ENCODE measurements at regions not wholly inside any gene's neighbourhood (a gene's known extent, or its start where the extent isn't known, plus 50 kb on each side); places are given as distances from the start of the nearest gene placed in this dataset.

DNA sequence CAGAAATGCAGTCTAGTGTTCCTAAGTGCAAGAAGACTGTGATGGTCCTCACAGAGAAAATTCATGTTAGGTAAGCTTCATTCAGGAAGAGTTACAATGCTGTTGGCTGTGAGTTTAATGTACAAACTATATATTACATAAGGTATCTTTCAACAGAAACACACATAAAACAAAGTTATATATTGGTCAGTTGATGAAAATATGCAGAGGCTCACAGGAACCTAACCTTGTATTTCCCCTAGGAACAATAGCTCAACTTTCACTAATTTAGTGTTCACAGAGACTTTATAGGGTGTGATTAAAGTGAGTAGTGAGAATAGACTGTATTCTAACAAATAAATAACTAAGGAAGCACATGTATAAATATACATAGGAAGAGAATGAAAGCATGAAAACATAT lies 676.9 kb upstream of the ADGRL4 start:
- DNase-seq (ENCODE audit: low spot score) = no peak

DNA sequence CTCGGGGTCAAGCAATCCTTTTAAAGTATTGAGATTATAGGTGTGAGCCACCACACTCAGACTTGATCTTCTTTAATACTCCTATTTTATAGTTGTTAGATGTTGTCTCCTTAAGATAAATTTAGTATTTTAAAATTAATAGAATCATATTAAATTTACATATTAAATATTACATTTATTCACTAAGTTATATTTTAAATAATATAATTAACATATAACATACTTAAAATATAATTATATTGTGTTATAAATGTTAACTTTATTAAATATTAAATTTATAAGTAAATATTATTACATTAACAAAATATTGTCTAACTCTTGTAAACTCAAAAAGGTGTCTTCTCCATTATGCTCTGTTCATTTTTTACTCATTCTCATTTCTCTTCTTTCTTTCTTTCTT lies 675.9 kb upstream of the ADGRL4 start:
- no peak for DNase-seq (ENCODE audit: low spot score)

DNA sequence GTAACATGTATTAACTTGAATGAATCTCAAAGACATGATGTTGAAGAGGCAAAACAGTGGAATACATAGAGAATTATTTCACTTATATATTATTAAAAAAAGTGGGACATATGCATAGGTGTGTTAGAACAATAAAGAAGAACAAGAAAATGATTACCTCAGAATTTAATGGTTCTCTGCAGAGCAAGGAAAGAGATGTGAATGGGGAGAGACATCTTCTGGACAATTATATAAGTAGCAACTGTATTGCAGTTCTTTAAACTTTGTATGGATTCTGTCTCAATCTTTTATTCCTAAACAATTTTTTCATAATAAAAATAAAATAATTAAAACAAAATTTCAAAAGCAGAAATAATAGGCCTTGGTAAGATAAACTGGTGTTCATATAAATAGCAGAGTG lies 674.9 kb upstream of the ADGRL4 start:
- DNase-seq (ENCODE audit: low spot score) = no peak

DNA sequence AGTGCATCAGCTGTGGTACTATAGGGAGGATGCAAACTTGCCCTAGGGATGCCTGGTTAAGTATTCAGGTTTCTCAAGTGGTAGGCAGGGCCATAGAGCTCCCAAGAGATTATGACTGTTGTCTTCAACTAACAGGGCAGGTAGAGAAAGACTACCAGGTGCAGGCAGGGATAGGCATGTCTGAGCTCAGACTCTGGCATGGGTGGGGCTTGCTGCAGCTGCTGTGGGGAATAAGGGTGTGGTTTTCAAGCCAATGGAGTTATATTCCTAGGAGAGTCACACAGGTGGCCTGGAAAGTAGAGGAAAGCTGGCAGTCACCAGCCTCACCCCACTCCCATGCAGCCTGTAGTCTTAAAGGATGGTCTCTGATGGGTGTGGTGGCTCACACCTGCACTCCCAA lies 673.4 kb upstream of the ADGRL4 start:
- no peak for DNase-seq (ENCODE audit: low spot score)

- DNase-seq (ENCODE audit: low spot score) = no peak
These were observed 661.5 kb upstream of the ADGRL4 start for GRCh38 chr1:79667848-79668696.

DNA sequence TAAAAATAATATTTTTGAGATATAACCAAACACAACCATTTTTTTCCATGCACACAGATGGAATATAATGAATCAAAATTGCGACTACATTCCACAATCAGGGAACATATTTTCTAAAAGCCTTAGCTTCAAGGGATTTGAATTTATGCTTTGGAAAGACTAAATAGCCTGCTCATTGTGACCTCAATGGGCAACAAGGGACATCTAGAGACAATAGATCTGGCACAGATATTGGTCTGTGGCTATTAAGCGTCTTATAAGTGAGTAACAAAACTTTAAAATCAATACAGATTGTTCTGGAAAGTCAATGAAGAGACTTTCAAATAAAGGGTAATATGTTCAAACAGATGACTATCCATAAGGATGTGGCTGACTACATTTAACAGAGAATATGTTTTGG lies 660.6 kb upstream of the ADGRL4 start:
- DNase-seq (ENCODE audit: low spot score) = no peak

DNA sequence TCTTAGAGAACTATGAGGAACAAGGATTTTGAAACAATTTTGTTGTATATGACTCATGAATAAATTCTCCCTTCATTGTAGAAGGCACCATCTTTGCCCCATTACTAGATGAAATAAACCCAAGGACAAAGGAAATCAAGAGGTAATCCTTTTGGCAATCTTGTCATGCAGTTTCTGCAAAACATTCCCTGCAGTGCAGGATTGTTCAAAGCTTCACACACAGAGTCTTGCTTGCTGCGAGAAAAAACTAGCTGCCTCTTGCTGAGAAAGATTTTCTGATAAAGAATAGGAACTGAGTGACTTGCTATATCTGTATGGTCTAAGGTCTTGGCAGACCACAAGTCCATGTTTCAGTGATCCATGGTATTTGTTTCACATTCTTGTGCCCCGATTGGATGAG lies 657.4 kb upstream of the ADGRL4 start:
- DNase-seq (ENCODE audit: low spot score) = no peak

DNA sequence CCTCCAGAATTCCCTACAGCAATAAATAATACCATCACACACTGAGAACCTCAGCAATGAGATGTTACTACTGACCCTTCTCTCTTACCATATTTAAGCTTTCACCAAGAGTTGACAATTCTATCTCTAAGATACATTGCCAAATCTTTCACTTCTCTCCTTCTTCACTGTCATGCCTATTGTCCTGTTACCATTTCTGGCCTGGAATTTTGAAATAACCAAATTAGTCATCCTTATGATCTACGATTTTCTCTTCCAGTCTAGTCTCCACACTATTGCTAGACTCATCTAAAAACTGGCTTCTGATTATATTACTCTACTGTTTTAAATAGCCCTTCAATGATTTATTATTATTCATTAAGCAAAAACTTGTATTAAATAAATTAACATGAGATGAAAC lies 656.1 kb upstream of the ADGRL4 start:
- DNase-seq (ENCODE audit: low spot score) = no peak

DNA sequence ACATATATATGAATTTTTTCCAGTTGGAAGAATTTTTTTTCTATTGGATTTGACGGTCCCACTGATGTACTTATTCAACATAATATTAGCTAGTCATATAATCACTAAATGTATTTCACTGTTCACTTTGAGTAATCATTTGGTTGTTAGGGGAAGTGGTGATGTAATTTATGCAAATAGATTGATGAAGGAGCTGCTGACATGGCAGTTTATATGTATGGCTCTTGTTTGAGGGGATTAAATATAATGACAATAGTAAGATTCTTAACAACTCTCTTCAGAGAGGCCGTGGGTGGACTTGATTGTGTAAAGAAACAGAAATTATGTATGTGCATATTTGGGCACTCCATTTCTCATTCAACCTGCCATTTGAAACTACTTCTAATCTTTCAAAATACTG lies 653.6 kb upstream of the ADGRL4 start:
- DNase-seq (ENCODE audit: low spot score) = no peak

GRCh38 chr1:79657951-79658658 lies 651.6 kb upstream of the ADGRL4 start:
- no peak for DNase-seq (ENCODE audit: low spot score)

DNA sequence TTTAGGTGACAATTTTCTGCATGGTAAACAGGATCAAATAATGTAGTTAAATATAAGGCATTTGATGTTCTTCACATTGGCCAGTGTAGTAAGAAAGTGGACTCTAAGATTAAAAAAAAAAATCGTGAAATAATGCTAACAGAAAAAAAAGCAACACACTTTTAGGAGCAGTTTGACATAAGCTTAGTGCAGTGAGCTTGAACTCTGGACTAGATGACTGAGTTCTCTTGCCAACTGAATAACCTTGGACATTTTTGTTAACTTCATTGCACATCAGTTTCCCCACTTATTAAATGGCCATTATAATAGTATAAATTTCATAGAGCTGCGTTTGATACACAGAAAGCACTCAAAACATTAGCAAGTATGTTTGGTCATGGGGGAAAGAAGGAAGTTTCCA lies 649.3 kb upstream of the ADGRL4 start:
- no peak for DNase-seq (ENCODE audit: low spot score)

DNA sequence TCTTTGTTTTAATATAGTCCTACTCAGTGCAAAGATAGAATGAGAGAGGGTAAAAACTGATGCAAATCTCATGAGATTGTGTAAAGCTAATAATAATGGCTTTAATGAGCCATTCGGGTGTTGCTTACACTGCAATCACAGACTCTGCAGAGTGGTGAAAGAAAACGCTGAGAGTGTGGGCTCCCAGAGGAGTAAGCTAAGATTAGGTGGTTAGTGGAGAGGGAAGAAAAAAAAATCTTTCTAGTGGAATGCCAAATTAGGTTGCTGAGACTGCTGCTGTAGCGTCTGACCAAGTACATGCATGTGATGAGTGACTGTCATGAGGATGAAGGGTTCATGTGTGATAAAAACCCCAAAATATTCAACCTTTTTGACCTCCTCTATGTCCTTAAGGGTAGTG lies 645.9 kb upstream of the ADGRL4 start:
- DNase-seq (ENCODE audit: low spot score) = no peak

DNA sequence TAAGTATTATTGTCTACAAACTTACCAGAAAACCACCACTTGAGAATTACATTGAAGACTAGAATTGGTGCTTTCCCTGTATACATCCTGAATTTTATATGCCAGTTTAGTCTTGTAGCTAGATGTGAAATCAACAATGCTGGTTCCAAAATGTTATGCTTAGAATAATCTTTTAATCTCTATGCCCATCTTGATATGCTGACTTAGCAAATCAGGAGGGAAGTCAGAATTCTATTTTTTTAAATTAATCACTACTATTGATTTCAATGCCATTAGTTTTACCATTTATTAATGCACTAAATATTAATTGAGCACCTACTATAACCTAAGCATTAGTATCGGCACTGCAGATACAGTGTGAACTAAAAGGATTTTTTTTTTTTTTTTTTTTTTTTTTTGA lies 641.6 kb upstream of the ADGRL4 start:
- no peak for DNase-seq (ENCODE audit: low spot score)

DNA sequence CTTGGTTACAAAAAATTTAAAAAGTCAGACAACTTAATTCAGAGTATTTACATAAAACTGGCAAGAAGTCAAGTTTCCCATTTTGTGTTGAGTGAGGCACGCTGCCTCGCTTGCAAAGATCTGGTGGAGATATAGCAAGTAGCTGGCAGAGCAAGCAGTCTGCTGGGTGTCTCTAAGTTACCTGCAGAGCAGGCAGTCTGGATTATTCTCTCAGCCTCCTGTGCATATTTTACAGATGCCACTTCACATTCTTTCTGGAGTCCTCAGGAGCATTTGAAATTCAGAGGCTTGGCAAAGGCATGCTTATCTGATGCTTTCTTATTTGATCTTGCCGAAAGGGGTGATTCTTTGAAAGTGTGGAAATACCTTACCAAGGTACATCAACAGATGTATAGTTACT lies 640.4 kb upstream of the ADGRL4 start:
- no peak for DNase-seq (ENCODE audit: low spot score)

DNA sequence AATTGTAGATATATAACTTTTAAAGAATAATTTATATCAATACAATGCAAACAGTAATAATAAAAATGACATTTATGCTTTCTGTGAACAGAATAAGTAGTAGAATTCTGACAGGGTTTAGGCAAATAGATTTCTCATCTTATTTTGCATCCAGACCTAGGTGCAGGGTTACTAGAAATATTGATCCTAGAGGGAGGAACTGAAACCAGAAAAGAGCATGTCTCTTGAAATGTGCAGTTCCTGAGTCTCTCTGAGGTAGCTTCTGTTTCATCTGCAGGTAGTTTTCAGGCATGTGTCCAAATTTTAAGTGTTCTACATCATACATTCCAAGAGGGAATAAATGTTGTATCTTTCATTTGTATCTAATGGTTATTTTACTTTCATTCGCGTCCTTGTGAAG lies 631.9 kb upstream of the ADGRL4 start:
- no peak for DNase-seq (ENCODE audit: low spot score)

DNA sequence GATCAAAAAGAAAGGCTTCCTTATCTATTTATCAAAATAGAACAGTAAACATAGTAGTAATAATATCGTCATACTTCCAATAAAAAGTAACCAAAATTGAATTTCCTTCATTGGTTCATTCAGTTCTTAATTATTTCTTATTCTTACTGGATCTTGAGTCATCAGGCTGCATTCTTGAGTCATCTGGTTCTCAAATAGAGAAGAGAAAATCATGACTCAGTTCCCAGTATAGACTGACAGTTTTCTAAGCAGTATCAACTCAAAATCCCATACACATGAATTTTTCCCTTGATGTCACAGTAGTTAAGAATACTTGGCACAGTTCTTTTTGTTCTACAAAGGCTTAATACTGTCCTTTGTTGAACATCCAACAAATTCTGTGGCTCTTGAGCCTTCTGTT lies 626.9 kb upstream of the ADGRL4 start:
- DNase-seq (ENCODE audit: low spot score) = no peak

DNA sequence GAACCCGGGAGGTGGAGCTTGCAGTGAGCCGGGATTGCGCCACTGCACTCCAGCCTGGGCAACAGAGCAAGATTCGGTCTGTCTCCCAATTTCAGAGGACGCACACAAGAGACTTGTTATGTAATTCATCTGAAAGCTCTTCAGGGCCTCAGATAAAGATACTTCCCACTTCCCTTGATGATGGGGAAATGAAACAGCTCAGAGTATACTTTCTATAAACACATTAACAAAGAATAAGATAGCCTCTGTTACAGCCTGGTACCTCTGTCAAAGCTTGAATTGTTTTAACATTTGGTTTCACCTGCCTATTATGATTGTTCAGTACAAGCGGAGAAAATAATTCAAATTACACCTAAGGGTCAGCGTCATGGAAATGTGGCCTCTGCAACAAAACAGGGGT lies 622.9 kb upstream of the ADGRL4 start:
- DNase-seq (ENCODE audit: low spot score) = no peak

GRCh38 chr1:79617777-79618176 lies 611.2 kb upstream of the ADGRL4 start:
- DNase-seq (ENCODE audit: low spot score) = no peak

DNA sequence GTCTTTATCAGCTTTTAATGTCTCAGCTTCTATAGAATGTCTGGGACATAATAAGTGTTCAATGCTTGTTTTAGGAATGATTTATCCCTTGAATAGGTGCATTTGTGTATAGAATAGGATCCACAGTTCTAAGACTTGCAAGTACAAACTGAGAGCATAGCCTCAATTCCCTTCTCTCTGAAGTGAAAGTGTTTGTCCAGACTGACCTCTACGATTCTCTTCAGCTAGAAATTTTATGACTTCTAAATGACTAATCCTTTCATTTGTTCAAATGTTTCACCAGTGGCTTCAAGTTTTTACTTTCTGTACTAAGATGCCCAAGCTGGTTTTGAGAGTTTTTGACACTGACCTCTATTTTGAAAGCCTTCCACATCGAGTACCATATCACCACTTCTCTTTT lies 608.2 kb upstream of the ADGRL4 start:
- no peak for DNase-seq (ENCODE audit: low spot score)

GRCh38 chr1:79614106-79614505 lies 607.6 kb upstream of the ADGRL4 start:
- DNase-seq (ENCODE audit: low spot score) = no peak

DNA sequence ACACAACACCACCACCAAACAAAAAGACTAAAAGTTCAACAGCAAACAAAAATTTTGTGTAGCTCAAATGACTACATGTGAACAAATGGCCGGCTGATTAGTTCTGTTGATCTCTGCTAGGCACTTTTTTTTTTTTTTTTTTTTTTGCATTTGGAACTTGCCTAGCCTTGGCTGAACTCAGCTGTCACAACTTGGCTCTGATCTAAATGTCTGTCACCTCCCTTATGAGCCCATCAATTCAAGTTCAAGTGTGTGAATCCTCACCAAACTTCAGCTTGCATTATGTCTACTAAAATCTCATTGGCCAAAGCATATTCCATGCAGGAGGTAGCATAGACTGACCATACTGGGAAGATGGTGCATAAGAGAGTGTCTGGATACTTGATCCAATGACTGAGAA lies 606.5 kb upstream of the ADGRL4 start:
- DNase-seq (ENCODE audit: low spot score) = no peak

DNA sequence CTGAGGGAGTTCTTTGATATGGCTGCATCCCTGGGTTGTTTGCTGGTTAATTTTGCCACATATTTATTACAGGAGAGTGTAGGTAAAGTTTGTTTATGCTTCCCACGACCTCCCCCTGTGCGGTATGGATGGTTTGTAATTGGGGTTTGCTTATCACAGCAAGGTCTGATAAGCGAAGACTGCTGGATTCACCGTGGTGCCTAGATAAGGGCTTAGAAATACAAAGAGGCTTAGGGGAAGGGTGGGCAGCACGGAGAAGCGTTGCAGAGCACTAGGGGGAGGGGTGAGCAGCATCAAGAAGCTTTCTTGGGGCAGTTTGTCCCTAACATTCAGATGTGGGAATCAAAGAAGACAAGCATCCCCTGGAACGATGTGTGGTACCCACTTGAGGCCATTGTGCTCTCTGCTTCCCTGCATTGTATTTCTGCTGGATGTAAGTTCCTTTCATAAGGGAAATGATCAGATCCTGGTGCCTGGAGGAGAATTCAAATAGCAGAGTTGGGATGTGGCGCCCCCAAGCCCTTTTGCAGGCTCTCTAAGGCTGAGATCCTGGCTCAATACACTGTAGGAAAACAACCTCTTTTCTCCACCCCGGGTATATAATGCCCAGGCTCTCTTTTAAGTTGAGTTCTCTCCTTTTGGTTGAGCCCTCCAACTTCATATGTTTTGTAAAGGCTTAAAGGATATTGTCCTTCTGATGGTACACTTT lies 598.1 kb upstream of the ADGRL4 start:
- no peak for DNase-seq (ENCODE audit: low spot score)

DNA sequence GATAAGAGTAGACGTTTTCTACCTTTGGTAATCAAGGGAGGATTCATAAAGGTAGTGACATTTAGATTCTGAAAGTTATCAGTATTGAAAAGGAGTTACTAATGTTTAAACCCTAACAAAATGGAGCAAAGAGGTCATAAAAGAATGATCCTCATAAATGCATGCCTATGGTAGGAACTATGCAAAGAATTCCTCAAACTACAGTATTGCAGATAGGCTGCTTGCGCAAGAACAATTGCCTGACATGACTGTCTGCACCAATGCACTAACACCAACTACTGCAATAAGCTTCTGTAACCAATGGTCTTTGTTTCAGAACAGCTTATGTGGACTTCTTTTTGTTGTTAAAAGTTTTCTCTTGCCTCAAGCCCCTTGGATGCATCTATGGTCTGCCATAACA lies 597.3 kb upstream of the ADGRL4 start:
- no peak for DNase-seq (ENCODE audit: low spot score)
